Left renal cortex interstitium (tissue), 4 donors: ENCODE measurements at regions not wholly inside any gene's neighbourhood (a gene's known extent, or its start where the extent isn't known, plus 50 kb on each side); places are given as distances from the start of the nearest gene placed in this dataset.

ENCODE experiments used
- DNase-seq, 4 donors: peaks; one replicate each; pipeline ENCODE4 v3.0.0-alpha.2; 2013; ENCODE audit warnings: low read depth in 4 of 4, low spot score in 2 of 4, missing footprints in 1 of 4

GRCh38 chr2:5093056-5093455 is 599.1 kb upstream of the SOX11 start:
- DNase-seq = no peak

GRCh38 chr2:5093518-5093917 is 598.7 kb upstream of the SOX11 start:
- DNase-seq = no peak

- DNase-seq = no peak
Observed at GRCh38 chr2:5094192-5094591, 598.0 kb upstream of the SOX11 start.

- no peak for DNase-seq
Observed at GRCh38 chr2:5098286-5098685, 593.9 kb upstream of the SOX11 start.

GRCh38 chr2:5102823-5103222 is 589.4 kb upstream of the SOX11 start:
- DNase-seq = no peak

- peak in 1 of 4 donors; percentile 13 for DNase-seq
Observed at GRCh38 chr2:5111581-5111980, 580.6 kb upstream of the SOX11 start.

GRCh38 chr2:5119046-5119445 is 573.1 kb upstream of the SOX11 start:
- no peak for DNase-seq

GRCh38 chr2:5121121-5121520 is 571.1 kb upstream of the SOX11 start:
- DNase-seq = peak in 1 of 4 donors; percentile 11

GRCh38 chr2:5121642-5122041 is 570.5 kb upstream of the SOX11 start:
- peak in 1 of 4 donors; percentile 21 for DNase-seq

GRCh38 chr2:5123582-5124196 is 568.5 kb upstream of the SOX11 start:
- no peak for DNase-seq

GRCh38 chr2:5125017-5125730 is 567.0 kb upstream of the SOX11 start:
- no peak for DNase-seq

GRCh38 chr2:5132281-5132680 is 559.9 kb upstream of the SOX11 start:
- no peak for DNase-seq

GRCh38 chr2:5140347-5140746 is 551.8 kb upstream of the SOX11 start:
- DNase-seq = no peak

- no peak for DNase-seq
Observed at GRCh38 chr2:5144159-5144558, 548.0 kb upstream of the SOX11 start.

GRCh38 chr2:5145053-5145452 is 547.1 kb upstream of the SOX11 start:
- no peak for DNase-seq

- DNase-seq = no peak
Observed at GRCh38 chr2:5145801-5146200, 546.4 kb upstream of the SOX11 start.

- DNase-seq = no peak
Observed at GRCh38 chr2:5148392-5149085, 543.6 kb upstream of the SOX11 start.

- DNase-seq = no peak
Observed at GRCh38 chr2:5150871-5151270, 541.3 kb upstream of the SOX11 start.

GRCh38 chr2:5164776-5165525 is 527.2 kb upstream of the SOX11 start:
- peak in 3 of 4 donors; percentile 6 to 17 (median 8) for DNase-seq

- DNase-seq = no peak
Observed at GRCh38 chr2:5172923-5173322, 519.3 kb upstream of the SOX11 start.

GRCh38 chr2:5173876-5174535 is 518.2 kb upstream of the SOX11 start:
- DNase-seq = no peak
